ENCODE measurements at regions not wholly inside any gene's neighbourhood (a gene's known extent, or its start where the extent isn't known, plus 50 kb on each side); places are given as distances from the start of the nearest gene placed in this dataset.

DNA sequence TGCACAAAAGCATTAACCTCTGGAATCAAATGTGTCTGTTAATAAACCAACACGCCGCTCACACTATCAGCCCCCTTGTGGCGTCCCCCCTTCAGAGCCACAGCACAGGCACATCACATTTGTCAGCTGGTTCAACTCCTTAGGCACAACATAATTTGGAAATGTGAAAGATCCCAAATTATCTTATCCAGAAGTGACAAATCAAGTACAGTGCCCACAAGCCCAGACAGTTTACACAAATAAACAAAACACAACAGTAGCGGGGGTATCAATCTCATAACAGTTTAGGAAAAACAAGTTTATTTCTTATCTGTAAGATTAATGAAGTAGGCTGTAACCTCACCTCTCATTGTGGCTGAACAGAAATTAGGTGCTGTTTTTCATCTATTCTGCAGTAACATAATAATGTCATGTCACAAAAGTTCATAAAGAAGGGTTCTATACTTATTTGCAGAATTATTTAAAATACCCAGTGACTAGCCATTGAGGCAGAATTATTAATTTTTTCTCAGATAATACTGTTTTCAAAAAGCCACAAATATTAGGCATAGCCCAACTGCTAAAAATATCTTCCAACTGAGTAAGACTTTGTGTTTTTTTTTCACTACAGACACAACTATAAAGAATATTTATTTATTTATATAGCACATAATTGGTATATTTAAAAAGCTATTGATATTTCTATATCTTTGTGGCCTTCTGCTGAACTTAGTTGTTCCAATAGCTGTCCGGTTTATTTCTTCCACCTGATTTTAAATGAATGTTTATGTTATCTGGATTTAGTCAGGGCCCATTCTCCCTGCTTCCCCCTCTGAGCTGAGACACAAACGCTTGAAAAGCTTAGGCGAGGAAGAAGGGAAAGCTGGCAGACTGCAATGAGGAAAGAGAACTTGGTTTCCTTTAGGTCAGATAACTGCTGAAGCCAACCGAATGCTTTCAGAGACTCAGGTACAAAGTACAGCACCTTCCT is 214.7 kb downstream of the QDPR start:
- in situ Hi-C loops (cut with HindIII; ENCODE audit: low sequenced_read_pairs): no loop called here

DNA sequence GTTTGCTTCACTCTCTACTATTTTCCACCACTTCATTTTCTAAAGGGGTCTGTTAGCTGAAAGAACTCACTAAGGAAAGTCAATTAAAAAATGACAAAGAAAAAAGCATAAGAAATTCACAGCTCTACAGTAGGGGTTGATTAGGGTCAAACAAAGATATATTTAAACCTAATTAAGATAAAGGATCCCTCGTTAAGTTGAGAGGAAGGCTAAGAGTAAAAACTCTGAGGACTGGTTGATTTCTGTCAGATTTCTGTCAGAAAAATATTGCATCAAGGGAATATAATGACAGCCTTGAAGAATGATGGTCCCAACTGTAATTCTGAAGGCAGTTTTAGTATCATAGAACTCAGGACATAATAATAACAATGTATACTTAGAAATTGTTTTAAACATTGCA is 218.0 kb downstream of the QDPR start:
- in situ Hi-C loops (cut with HindIII; ENCODE audit: low sequenced_read_pairs): no loop called here

DNA sequence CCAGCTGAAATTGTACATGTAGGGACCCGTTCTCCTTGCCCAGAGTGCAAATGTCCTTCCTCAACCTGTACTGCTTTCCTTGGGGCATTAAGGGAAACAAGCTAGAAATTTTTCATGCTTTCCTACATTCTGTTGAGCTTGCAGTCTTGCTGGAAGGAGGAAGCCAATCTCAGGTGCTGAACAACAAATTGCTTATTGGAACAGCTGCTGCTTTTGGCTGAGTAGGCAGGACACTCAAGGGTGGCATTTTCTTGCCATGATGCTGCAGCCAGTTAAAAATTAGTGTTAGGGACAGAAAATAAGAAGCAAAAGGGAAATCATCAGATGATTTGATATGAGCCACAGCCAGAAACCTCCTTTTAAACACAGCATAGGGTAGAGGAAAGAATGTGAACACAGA is 223.7 kb downstream of the QDPR start:
- in situ Hi-C loops (cut with HindIII; ENCODE audit: low sequenced_read_pairs): no loop called here

DNA sequence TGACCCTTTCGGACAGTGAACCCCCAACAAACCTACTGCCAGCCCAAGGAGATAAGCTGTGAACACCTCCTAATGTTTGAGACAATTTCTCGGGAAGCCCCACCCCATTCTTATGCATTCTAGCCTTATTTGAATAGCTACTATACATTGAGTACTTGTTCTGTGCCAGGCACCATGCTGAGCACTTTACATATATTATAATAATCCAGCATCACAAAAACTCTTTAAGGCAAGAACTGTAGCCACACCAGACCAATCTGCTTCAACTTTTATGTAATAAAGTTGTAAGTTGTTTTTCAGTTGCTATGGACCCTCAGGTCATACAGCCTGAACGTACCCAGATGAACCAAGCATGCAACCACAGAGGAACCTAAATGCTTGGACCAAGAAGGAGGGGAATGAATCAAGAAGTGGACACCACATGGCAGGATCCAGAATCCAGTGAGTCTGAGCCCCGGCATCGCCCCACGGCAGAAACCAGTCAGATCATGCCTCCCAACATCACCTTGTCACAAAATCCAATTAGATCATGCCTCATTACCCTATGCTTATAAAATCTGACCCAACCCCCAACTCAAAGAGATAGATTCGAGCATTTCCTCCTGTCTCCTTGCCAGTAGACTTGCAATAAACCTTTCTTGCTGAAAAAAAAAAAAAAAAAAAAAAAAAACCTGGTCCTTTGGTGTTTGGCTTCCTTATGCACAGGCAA is 225.0 kb downstream of the QDPR start:
- in situ Hi-C loops (cut with HindIII; ENCODE audit: low sequenced_read_pairs): no loop called here

DNA sequence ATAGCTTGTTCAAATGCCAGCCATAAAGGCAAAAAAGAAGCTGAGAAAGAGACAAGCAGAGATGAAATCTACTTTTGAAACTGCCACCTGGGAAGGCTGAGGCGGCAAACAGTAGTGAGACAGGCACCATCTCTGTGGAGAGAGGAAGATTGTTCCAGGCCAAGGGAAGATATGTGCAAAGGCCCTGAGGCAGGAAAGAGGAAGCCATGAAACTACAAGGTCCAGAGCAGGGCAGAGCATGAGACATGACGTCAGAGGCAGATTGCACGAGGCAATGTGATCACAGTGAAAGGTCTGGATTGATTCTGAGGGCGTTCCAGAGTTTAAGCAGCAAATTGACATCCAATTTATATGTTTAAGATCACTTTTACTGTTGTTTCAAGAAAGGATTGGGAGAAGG is 226.1 kb downstream of the QDPR start:
- in situ Hi-C loops (cut with HindIII; ENCODE audit: low sequenced_read_pairs): no loop called here

DNA sequence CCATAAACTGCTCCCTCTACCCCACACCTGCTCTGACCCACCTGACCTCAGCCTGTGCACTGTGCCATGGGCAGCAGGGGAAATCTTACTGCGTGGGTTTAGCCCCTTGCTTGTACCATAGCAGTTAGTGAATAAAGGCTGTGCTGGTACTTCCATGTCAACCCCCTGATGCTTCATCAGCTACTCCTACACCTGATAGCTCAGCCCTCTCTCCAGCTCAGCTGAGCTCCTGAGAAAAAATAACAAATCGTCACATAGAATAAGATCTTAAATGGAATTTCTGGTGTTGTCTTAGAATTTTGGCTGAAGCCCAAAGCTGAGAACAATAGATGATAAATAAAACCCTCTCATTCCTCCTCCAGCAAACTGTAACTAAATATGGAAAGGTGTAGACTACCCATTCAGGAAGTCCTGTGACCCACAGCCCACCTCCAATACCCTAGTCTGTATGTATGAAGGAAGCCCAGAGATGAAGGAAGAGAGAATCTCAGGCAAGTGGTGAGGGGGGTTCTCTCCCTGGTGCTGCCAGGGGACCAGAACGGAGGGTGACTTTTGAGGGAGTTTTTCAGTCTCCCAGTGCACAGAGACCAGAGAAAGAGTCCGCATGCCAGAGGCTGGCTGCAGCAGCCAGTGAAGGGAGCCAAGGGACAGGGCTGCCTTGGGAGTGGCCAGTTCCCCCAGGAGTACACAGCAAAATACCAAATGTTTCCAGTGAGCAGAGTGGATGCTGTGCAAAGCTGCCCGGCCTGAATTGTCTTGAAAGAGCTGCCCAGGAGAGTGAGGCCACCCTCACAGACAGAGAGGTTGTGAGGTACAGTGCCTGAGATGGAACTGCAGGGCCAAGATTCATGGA is 227.3 kb downstream of the QDPR start:
- in situ Hi-C loops (cut with HindIII; ENCODE audit: low sequenced_read_pairs): no loop called here

DNA sequence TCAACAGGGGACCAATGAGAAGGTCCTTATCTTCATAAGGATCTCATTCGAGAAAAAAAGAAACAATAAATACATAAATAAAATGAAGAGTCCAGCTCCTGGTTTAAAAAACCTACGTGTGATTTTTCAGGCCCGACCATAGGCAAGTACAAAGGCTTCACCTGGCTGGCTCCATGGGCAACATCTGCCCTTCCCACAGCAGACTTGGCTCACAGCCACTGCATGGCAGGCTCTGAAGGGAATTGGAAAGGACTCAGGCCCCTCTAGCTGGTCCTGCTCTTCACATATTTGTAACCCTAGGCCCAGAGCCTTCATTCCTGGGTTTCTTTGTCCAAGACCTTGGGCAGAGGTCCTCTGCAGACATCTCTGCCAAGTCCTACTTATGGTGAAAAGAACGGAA is 228.1 kb downstream of the QDPR start:
- in situ Hi-C loops (cut with HindIII; ENCODE audit: low sequenced_read_pairs): no loop called here

DNA sequence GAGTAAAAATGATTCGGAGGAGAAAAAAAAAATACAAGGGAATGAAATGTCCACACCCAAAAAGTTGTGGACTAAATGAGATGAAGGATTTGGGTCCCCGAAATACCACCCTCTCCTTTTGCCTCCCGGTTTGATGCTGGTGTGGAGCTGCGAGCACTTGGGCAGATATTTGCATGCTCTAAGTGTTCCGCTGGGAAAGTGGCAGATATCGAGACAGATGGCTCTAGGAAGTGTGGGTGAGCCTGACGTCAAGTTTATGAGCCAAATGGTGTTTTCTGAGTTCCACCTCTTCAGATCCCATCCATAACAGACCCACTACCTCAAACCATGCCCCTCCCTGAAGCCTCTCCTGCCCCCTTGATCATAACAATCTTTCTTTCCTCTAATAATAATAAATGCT is 228.6 kb downstream of the QDPR start:
- in situ Hi-C loops (cut with HindIII; ENCODE audit: low sequenced_read_pairs): no loop called here

DNA sequence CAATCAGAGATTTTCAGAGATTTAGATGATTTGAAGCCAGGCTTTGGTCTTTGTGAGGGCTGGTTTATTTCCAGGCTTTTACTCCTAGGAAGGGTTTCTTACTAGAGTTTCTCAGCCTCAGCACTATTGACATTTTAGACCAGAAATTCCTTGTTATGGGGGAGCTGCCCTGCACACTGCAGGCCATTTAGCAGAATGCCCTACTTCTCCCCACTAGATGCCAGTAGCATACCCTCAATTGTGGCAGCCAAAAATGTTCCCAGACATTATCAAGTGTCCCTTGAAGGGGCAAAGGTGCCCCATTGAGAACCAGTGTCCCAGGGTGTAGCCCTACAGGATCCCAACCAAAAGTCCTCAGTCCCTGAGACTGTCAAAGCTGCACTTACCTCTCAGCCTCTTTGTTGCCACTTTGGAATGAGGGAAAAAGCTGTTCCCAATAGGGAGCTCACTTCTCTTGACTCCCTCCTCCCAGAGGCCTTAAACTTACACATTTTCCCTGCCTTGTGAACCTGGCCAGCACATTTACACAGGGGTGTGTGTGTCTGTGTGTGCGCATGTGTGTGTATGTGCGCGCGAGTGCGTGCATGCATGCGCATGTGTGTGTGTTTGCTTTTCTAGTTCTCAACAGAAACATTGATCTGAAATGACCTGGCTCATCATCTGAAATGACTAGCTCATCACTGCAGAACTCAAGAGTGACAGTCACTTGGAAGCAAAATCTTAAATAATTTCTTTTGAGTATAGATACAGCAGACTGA is 231.4 kb downstream of the QDPR start:
- in situ Hi-C loops (cut with HindIII; ENCODE audit: low sequenced_read_pairs): no loop called here

DNA sequence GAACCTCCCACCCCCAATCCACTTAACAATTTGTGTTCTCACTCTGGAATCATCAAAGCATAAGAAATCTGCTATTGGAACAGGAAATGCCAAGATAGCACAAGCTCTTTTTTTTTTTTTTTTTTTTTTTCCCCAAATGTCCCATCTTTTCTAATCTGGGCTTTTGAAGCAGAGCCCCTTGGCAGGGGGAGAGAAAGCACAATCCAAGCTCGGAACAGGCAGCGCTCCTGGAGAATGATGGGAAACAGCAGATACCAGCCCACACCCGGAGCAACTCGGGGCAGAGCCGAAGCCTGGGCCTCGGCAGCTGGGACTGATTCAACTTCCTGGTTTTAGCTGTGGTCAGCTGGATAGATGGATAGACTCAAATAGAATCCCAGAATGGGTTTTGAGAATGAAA is 235.1 kb downstream of the QDPR start:
- in situ Hi-C loops (cut with HindIII; ENCODE audit: low sequenced_read_pairs): no loop called here

DNA sequence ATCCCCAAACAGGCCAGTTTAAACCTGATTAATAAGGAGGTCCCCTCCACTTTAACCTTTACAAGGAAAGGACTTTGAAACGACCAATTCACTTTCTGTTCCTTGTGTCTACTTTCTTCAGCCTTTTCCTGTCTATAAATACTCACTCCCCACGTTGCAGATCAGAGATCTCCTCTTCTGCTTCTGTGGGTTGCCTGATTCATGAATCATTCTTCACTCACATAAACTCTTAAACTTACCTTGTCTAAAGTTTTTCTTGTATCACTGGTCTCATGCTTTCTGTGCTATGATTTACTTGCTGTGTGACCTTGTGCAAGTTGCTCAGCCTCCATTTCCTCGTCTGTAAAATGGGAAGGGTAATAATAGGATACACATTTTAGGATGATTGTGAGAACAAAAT is 236.1 kb downstream of the QDPR start:
- in situ Hi-C loops (cut with HindIII; ENCODE audit: low sequenced_read_pairs): no loop called here

DNA sequence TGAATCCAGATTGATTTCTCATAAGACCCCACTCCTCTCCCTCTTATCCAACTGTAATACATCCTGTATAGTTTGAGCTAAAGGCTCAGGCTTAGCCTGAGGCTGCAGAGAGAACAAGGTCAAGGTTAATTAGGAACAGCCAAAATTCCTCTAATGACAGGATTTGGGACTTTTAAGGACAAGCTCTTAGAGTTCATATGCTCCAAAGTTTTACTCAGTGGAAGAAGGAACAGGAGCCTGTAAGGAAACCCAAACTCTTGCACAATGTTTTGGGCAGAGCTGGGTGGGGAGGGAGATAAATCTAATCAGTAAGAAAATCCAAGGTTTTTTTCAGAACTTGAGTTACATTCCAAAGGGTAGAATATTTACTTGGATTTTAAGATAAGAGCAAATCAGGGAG is 238.8 kb downstream of the QDPR start:
- in situ Hi-C loops (cut with HindIII; ENCODE audit: low sequenced_read_pairs): no loop called here

DNA sequence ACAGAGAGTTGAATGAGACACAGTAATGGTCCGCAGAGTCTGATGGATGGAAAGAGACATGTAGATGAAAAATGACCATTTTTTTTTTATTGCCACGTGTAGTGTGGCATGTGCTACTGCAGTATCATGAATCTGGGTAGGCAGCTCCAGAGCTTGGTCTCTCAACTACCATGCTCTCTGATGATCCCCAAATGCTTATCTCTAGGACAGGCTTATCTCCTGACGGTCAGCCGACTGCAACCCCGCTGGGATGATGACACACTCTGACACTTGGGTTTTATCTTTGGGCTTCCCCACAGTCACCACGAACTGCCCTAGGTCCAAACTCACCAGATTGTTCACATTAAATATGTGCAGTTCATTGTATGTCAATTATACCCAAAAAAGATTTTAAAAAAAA is 239.7 kb downstream of the QDPR start:
- in situ Hi-C loops (cut with HindIII; ENCODE audit: low sequenced_read_pairs): no loop called here

DNA sequence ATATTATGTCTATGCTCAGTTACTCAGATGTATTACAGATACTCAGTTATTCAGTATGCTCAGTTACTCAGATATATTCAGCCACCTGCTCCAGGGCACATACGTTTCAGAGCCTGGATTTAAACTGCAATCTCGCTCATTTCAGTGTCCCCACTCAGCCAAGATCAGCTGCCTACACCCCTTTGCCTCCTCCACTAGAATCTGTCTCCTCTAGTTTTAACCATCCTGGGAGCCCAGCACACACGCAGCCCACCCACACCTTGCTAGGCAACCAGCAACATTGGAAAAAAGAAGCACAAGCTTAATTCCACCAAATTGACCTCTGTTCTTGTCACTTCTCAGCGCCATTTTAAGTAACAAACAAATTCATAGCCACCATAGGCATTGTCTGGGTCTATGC is 246.2 kb downstream of the QDPR start:
- in situ Hi-C loops (cut with HindIII; ENCODE audit: low sequenced_read_pairs): loop anchor here (5.0 kb wide), 2 partner anchors 33 to 77 kb away; no protein-coding TSS in a partner anchor

DNA sequence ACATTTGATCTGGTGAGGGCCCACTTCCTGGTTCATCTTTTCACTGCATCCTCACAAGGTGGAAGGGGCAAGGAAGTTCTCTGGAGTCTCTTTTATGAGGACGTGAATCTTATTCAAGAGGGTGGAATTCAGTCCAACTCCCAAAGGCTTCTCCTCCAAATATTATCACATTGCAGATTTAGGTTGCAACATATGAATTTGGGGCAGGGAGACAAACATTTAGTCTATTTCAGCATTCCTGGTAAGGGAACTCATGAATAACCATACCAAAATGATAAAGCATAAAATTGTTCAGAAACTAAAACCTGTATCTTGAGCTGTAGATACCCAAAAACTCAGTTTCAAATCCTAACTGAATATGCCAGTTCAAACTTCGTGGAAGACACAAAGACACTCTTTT is 246.8 kb downstream of the QDPR start:
- in situ Hi-C loops (cut with HindIII; ENCODE audit: low sequenced_read_pairs): loop anchor here (5.0 kb wide), 2 partner anchors 33 to 77 kb away; no protein-coding TSS in a partner anchor

DNA sequence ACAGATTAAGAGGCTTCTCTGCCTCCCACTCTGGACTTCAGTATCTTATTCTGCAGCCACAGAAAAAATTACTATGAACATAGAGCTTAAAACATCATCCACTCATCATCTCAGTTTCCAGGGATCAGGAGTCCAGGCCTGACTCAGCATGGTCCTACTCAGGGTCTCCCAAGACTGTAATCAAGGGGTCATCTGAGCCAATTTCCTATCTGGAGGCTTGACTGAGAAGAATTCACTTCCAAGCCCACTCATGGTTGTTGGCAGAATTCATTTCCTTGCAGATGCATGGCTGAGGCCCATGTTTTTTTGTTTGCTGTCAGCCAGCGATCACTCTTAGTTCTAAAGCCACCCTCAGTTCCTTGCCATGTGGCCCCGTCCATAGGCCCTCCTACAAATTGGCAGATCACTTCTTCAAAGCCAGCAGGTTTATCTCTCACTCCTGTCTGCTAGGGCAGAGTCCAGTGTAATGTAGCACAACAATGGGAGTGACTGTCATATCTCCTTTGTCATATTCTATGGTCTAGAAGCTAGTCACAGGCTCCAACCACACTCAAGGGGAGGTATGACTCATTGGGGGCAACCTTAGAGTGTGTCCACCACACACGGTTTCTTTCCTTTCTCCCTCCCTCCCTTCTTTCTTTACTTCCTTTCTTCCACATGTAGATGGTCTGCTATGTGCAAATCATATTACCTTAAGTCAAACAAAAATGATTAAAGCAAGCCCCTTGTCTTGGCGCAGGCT is 251.6 kb downstream of the QDPR start:
- in situ Hi-C loops (cut with HindIII; ENCODE audit: low sequenced_read_pairs): no loop called here

DNA sequence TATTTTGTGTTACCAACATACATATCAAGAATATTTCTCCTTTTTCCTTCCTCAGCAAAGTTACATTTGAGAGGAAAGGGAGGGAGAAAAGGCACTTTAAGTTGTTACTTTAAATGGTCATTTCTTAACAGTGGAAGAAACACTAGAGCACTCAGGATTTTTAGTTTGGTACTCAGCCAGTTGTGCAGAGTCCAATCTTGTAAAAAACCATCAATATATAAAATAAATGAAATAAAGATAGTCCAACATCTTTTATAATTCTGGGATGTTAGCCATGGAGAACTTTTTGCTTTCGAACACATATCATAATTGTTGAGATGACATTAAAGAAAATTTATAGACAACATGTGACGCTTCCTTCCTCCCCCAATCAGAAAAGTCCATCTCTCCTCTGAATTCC is 253.8 kb downstream of the QDPR start:
- in situ Hi-C loops (cut with HindIII; ENCODE audit: low sequenced_read_pairs): no loop called here

DNA sequence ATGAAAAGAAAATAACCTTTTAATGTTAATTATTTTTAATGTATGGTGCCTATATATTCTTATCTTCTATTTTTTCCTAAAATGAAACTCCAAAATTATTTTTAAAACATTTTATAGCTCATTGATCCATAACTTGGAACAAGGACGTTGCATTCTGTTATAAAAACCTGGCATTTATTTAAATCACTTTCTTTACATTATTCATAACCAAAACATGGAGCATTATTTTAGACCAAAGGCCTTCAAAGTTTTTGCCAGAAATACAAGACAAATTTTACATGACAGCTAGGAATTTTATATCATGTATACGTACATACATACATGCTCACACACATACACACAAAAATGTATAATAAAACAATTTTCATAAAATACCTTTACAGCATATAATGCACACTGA is 259.8 kb downstream of the QDPR start:
- in situ Hi-C loops (cut with HindIII; ENCODE audit: low sequenced_read_pairs): no loop called here

DNA sequence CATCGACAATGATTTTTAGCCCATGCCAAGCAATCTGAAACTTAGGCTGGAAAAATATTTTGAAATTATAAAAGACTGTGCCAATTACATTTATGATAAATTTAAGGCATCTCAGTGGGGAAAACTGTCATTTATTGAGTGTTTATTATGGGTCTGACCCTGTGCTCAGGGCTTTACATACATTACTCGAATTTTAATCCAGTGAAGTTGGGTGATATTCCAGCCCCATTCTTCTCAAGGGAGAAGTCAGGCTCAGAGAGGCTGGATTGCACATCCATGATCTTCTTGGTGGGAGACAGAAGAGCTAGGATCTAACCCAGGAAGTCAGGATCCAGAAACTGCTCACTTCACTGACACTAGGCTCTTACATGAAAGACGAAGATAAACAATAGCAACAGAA is 260.8 kb downstream of the QDPR start:
- in situ Hi-C loops (cut with HindIII; ENCODE audit: low sequenced_read_pairs): no loop called here

DNA sequence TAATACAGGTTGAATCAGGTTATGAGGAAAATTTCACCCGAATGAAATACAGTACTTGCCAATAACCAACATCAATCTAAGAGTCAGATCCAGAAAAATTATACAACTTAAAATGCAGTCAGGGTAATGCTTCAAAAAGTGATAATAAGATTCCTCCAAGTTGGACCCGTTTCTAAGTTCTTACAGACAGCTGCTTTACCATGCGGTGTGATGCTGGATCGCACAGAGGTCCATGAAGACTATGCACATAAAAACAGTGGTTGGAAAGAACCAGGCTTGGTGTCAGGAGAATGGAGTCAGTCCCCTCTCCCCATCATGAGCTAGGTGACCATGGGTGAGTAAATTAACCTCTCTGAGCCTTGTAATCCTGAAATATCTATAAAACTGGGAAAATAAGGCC is 261.3 kb downstream of the QDPR start:
- in situ Hi-C loops (cut with HindIII; ENCODE audit: low sequenced_read_pairs): no loop called here

Measured in endothelial cell of hepatic sinusoid (primary cell).